ENCODE measurements at regions not wholly inside any gene's neighbourhood (a gene's known extent, or its start where the extent isn't known, plus 50 kb on each side); places are given as distances from the start of the nearest gene placed in this dataset.

- no peak for TF ChIP-seq POLR2AphosphoS5 (IDR thresholded peaks at IDR 0.05)
- no peak for TF ChIP-seq CTCF (IDR thresholded peaks at IDR 0.05; ENCODE audit: poor library complexity, severe bottlenecking)
- no peak for TF ChIP-seq RAD21 (conservative IDR thresholded peaks at IDR 0.05)
- no peak for TF ChIP-seq EP300 (conservative IDR thresholded peaks at IDR 0.05; ENCODE audit: poor library complexity, severe bottlenecking)
- TF ChIP-seq MXI1 (conservative IDR thresholded peaks at IDR 0.05; ENCODE audit: poor library complexity, severe bottlenecking), result no peak
- TF ChIP-seq EZH2 (IDR thresholded peaks at IDR 0.05; ENCODE audit: borderline replicate concordance, insufficient read depth, low read length, poor library complexity, severe bottlenecking), result no peak
Measured at GRCh38 chr16:54568906-54569807, 282.6 kb upstream of the IRX3 start.
